ENCODE measurements at regions not wholly inside any gene's neighbourhood (a gene's known extent, or its start where the extent isn't known, plus 50 kb on each side); places are given as distances from the start of the nearest gene placed in this dataset.
"Not testable (repeated sequence)": the region's sequence is repeated elsewhere in the genome, so short reads cannot be mapped to it uniquely, and the experiment has no call there.

DNA sequence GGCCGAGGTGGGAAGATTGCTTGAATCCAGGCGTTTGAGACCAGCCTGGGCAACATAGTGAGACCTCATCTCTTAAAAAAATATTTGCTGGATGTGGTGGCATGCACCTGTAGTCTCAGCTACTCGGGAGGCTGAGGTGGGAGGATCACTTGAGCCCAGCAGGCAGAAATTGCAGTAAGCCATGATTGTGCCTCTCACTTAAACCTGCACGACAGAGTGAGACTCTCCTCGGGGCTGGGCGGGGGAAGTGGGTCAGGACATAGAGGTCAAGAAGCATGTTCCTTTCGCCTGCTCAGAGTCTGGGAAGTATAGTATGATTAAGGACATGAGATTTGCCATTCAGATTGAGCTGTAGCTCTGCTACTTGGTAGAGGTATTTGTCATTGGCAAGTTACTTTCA lies 52.3 kb downstream of the SEPTIN7 start:
- H3F3A ChIP-seq (ENCODE audit: insufficient read depth); H2AFZ ChIP-seq (ENCODE audit: low read depth, low read length, severe bottlenecking); H3K27me3 ChIP-seq (ENCODE audit: low read length); H3K4me2 ChIP-seq (ENCODE audit: low read depth, low read length, poor library complexity, severe bottlenecking); H3K4me3 ChIP-seq (ENCODE audit: insufficient read depth, low read length, poor library complexity, severe bottlenecking); H3K9me3 ChIP-seq (ENCODE audit: insufficient read depth, low read length); H3K9ac ChIP-seq (ENCODE audit: low read length); H3K9me2 ChIP-seq (replicated peaks; ENCODE audit: insufficient read depth, low read length); H3K27ac ChIP-seq (ENCODE audit: low read depth, low read length): not testable (repeated sequence)
- Histone ChIP-seq H3K36me3 (ENCODE audit: low read length) (peaks cover 28% of the 10 kb centered on the region), H4K20me1 (ENCODE audit: low read depth, low read length) (peaks cover 31% of the 10 kb centered on the region), H3K79me2 (ENCODE audit: insufficient read depth, low read length) (peaks cover 98% of the 10 kb centered on the region)

DNA sequence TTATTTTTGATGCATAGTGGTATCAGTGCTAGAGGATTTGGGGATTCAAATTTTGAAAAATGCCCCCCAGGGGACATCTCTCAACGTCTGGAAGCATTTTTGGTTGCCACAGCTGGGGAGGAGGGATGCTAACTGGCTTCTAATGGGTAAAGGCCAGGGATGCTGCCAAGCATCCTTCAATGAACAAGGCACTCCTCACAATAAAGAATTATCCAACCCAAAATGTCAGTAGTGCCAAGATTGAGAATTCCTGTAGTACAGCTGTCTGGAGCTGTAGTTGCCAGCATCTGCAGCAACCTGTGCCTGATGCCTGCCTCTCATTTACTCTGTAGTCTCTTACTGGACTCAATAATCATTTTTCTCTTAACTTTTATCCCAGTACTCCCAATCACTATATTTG lies 53.5 kb downstream of the SEPTIN7 start:
- Histone ChIP-seq H3K79me2 (ENCODE audit: insufficient read depth, low read length) (peaks cover 97% of the 10 kb centered on the region), H4K20me1 (ENCODE audit: low read depth, low read length) (peaks cover 35% of the 10 kb centered on the region), H3K4me3 (ENCODE audit: insufficient read depth, low read length, poor library complexity, severe bottlenecking) (no peak overlapping the region), H3K27me3 (ENCODE audit: low read length) (no peaks in the 10 kb centered on the region), H3K9me3 (ENCODE audit: insufficient read depth, low read length) (no peaks in the 10 kb centered on the region), H3F3A (ENCODE audit: insufficient read depth) (peaks cover 7% of the 10 kb centered on the region; the same call in 1 of the 2 replicates), H2AFZ (ENCODE audit: low read depth, low read length, severe bottlenecking) (no peak overlapping the region), H3K9me2 (replicated peaks; ENCODE audit: insufficient read depth, low read length) (no peaks in the 10 kb centered on the region), H3K36me3 (ENCODE audit: low read length) (peaks cover 28% of the 10 kb centered on the region), H3K9ac (ENCODE audit: low read length) (no peak overlapping the region), H3K27ac (ENCODE audit: low read depth, low read length) (no peak overlapping the region), H3K4me2 (ENCODE audit: low read depth, low read length, poor library complexity, severe bottlenecking) (no peak overlapping the region)
- TF ChIP-seq EZH2phosphoT487 (conservative IDR thresholded peaks at IDR 0.05; ENCODE audit: low read length) = no peak
- no peak for TF ChIP-seq CTCF (IDR thresholded peaks at IDR 0.05; ENCODE audit: insufficient read depth, low read length, poor library complexity, severe bottlenecking)

DNA sequence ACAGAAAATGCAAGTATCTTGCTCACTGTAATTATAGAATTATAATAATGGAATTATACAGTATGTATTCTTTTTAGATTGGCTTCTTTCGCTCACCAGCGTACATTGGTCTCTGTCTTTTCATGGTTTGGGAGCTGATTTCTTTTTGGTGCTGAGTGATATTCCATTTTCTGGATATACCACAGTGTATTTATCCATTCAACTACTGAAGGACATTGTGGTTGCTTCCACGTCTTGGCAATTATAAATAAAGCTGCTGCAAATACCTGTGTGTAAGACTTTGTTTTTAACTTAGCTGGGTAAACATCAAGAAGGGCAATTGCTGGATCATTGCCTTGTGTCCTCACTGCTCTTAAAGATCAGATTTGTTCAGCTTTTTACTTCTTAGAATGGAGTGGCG lies 55.3 kb downstream of the SEPTIN7 start:
- Histone ChIP-seq H3K9me3 (ENCODE audit: insufficient read depth, low read length) (no peaks in the 10 kb centered on the region), H2AFZ (ENCODE audit: low read depth, low read length, severe bottlenecking) (no peak overlapping the region), H3K79me2 (ENCODE audit: insufficient read depth, low read length) (peaks cover 97% of the 10 kb centered on the region), H3K27me3 (ENCODE audit: low read length) (no peaks in the 10 kb centered on the region), H3K9ac (ENCODE audit: low read length) (no peak overlapping the region), H3K4me2 (ENCODE audit: low read depth, low read length, poor library complexity, severe bottlenecking) (no peak overlapping the region), H3K4me3 (ENCODE audit: insufficient read depth, low read length, poor library complexity, severe bottlenecking) (no peak overlapping the region), H3K9me2 (replicated peaks; ENCODE audit: insufficient read depth, low read length) (no peaks in the 10 kb centered on the region), H4K20me1 (ENCODE audit: low read depth, low read length) (peaks cover 46% of the 10 kb centered on the region), H3K36me3 (ENCODE audit: low read length) (peaks cover 22% of the 10 kb centered on the region), H3F3A (ENCODE audit: insufficient read depth) (peaks cover 7% of the 10 kb centered on the region; the same call in 1 of the 2 replicates), H3K27ac (ENCODE audit: low read depth, low read length) (no peak overlapping the region)
- no peak for TF ChIP-seq EZH2phosphoT487 (conservative IDR thresholded peaks at IDR 0.05; ENCODE audit: low read length)
- no peak for TF ChIP-seq CTCF (IDR thresholded peaks at IDR 0.05; ENCODE audit: insufficient read depth, low read length, poor library complexity, severe bottlenecking)

DNA sequence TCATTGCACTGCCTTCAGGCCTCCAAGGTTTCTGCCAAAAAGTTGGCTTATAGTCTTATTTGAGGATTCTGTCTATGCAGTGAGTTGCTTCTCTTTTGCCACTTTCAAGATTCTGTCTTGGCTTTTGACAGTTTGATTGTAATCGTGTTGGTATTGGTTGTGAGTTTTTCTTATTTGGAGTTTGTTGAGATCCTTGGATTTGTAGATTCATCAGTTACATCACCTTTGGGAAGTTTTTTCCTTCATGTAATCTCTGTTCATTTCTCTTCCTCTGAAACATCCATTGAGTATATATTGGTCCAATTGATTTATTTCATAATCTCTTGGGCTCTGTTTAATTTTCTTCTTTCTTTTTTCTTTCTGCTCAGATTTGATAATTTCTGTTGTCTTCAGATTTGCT lies 59.8 kb downstream of the SEPTIN7 start:
- Histone ChIP-seq H3K9ac (ENCODE audit: low read length) (no peak overlapping the region), H3K9me3 (ENCODE audit: insufficient read depth, low read length) (no peaks in the 10 kb centered on the region), H3K36me3 (ENCODE audit: low read length) (peaks cover 38% of the 10 kb centered on the region), H2AFZ (ENCODE audit: low read depth, low read length, severe bottlenecking) (no peak overlapping the region), H4K20me1 (ENCODE audit: low read depth, low read length) (peaks cover 41% of the 10 kb centered on the region), H3K4me2 (ENCODE audit: low read depth, low read length, poor library complexity, severe bottlenecking) (no peak overlapping the region), H3K79me2 (ENCODE audit: insufficient read depth, low read length) (peaks cover 88% of the 10 kb centered on the region), H3F3A (ENCODE audit: insufficient read depth) (peaks cover 3% of the 10 kb centered on the region; the same call in 1 of the 2 replicates), H3K27me3 (ENCODE audit: low read length) (no peaks in the 10 kb centered on the region), H3K27ac (ENCODE audit: low read depth, low read length) (no peak overlapping the region), H3K4me3 (ENCODE audit: insufficient read depth, low read length, poor library complexity, severe bottlenecking) (no peak overlapping the region), H3K9me2 (replicated peaks; ENCODE audit: insufficient read depth, low read length) (no peaks in the 10 kb centered on the region)
- TF ChIP-seq EZH2phosphoT487 (conservative IDR thresholded peaks at IDR 0.05; ENCODE audit: low read length) (no peak), CTCF (IDR thresholded peaks at IDR 0.05; ENCODE audit: insufficient read depth, low read length, poor library complexity, severe bottlenecking) (no peak)

Measured in SU-DHL-6 (cell line).